ENCODE measurements at regions not wholly inside any gene's neighbourhood (a gene's known extent, or its start where the extent isn't known, plus 50 kb on each side); places are given as distances from the start of the nearest gene placed in this dataset.
A peak's percentile ranks its signal among the peaks of the same experiment; 100 is the strongest.

- peak overlapping the region in 2 of 4 donors; percentile 13 to 58 for H3K27ac ChIP-seq
- intact Hi-C loops (cut with DNase I; ENCODE audit: low total_unique reads) (loop anchor here (10.0 kb wide), 1 partner anchor 61 kb away; no protein-coding TSS in a partner anchor), in situ Hi-C loops (cut with MboI; ENCODE audit: low sequenced_read_pairs in 4 of 4) (loop anchor here in 2 of 4 donors (25.0 kb wide), 2 partner anchors 181 to 206 kb away; partner anchors contain the start of gene DUSP10 (in 1 of the 2))
- peaks cover 16 to 20% of the 10 kb centered on the region in 2 donors for H3K4me1 ChIP-seq
- H3K9me3 ChIP-seq = no peaks in the 10 kb centered on the region
- ATAC-seq = no peak
- H3K27me3 ChIP-seq = no peaks in the 10 kb centered on the region
- H3K4me3 ChIP-seq = no peak overlapping the region
- H3K36me3 ChIP-seq = no peaks in the 10 kb centered on the region
- no peak for DNase-seq
- TF ChIP-seq CTCF (IDR thresholded peaks at IDR 0.05 in 4 of 5, conservative IDR thresholded peaks at IDR 0.05 in 1 of 5) (no peak), POLR2A (IDR thresholded peaks at IDR 0.05) (no peak)
These were observed 186.0 kb downstream of the DUSP10 start for GRCh38 chr1:221555689-221556433.

GRCh38 chr1:221556435-221556834, 185.5 kb downstream of the DUSP10 start:
- TF ChIP-seq POLR2A (IDR thresholded peaks at IDR 0.05) = no peak
- TF ChIP-seq CTCF (IDR thresholded peaks at IDR 0.05 in 4 of 5, conservative IDR thresholded peaks at IDR 0.05 in 1 of 5) = no peak
- Histone ChIP-seq H3K27me3 (no peaks in the 10 kb centered on the region), H3K36me3 (no peaks in the 10 kb centered on the region), H3K4me1 (peaks cover 16 to 20% of the 10 kb centered on the region in 2 donors), H3K9me3 (no peaks in the 10 kb centered on the region), H3K27ac (peak overlapping the region in 2 of 4 donors; percentile 13 to 58), H3K4me3 (no peak overlapping the region)
- ATAC-seq (peak in 1 of 2 donors; percentile 75), DNase-seq (no peak)
- in situ Hi-C loops (cut with MboI; ENCODE audit: low sequenced_read_pairs in 4 of 4) = loop anchor here in 2 of 4 donors (25.0 kb wide), 2 partner anchors 181 to 206 kb away; partner anchors contain the start of gene DUSP10 (in 1 of the 2)
- intact Hi-C loops (cut with DNase I; ENCODE audit: low total_unique reads) = loop anchor here (10.0 kb wide), 1 partner anchor 62 kb away; no protein-coding TSS in a partner anchor

- H3K9me3 ChIP-seq = no peaks in the 10 kb centered on the region
- H3K27me3 ChIP-seq = no peaks in the 10 kb centered on the region
- DNase-seq (no peak), ATAC-seq (no peak)
- H3K4me1 ChIP-seq = peaks cover 16 to 20% of the 10 kb centered on the region in 2 donors
- TF ChIP-seq CTCF (IDR thresholded peaks at IDR 0.05 in 4 of 5, conservative IDR thresholded peaks at IDR 0.05 in 1 of 5) (no peak), POLR2A (IDR thresholded peaks at IDR 0.05) (no peak)
- no peaks in the 10 kb centered on the region for H3K36me3 ChIP-seq
- H3K4me3 ChIP-seq = no peak overlapping the region
- intact Hi-C loops (cut with DNase I; ENCODE audit: low total_unique reads) = loop anchor here (10.0 kb wide), 1 partner anchor 62 kb away; no protein-coding TSS in a partner anchor
- H3K27ac ChIP-seq = no peak overlapping the region
- in situ Hi-C loops (cut with MboI; ENCODE audit: low sequenced_read_pairs in 4 of 4) = loop anchor here in 2 of 4 donors (25.0 kb wide), 2 partner anchors 180 to 205 kb away; partner anchors contain the start of gene DUSP10 (in 1 of the 2)
These were observed 184.9 kb downstream of the DUSP10 start for GRCh38 chr1:221557013-221557412.

- H3K27me3 ChIP-seq = no peaks in the 10 kb centered on the region
- in situ Hi-C loops (cut with MboI; ENCODE audit: low sequenced_read_pairs in 4 of 4) (loop anchor here in 2 of 4 donors (25.0 kb wide), 2 partner anchors 179 to 204 kb away; partner anchors contain the start of gene DUSP10 (in 1 of the 2)), intact Hi-C loops (cut with DNase I; ENCODE audit: low total_unique reads) (loop anchor here (10.0 kb wide), 1 partner anchor 64 kb away; no protein-coding TSS in a partner anchor)
- no peak overlapping the region for H3K4me3 ChIP-seq
- peaks cover 18 to 23% of the 10 kb centered on the region in 2 donors for H3K4me1 ChIP-seq
- H3K27ac ChIP-seq = no peak overlapping the region
- no peak for ATAC-seq
- no peaks in the 10 kb centered on the region for H3K9me3 ChIP-seq
- no peaks in the 10 kb centered on the region for H3K36me3 ChIP-seq
- no peak for DNase-seq
- TF ChIP-seq POLR2A (IDR thresholded peaks at IDR 0.05) (no peak), CTCF (IDR thresholded peaks at IDR 0.05 in 4 of 5, conservative IDR thresholded peaks at IDR 0.05 in 1 of 5) (no peak)
These were observed 183.5 kb downstream of the DUSP10 start for GRCh38 chr1:221558396-221558795.
